K562 (cell line): ENCODE measurements at regions not wholly inside any gene's neighbourhood (a gene's known extent, or its start where the extent isn't known, plus 50 kb on each side); places are given as distances from the start of the nearest gene placed in this dataset.

Source experiments
- ATAC-seq: fragments of 200-7000 bp; cut with Tn5 transposase; 3 replicates; pipeline ENCODE4 v1.9.1; 2020; ENCODE audit warnings: moderate library complexity
- BruUV-seq: library from RNA; stranded (reverse); fragments of 400-500 nt; replicated peaks from 2 replicates; lab custom pipeline; 2021; lab: Mats Ljungman, UMichigan
- CTCF ChIA-PET: fragments of 300-600 bp; formaldehyde crosslinking; extraction: SDS; loops from one replicate; lab custom pipeline; 2021; ENCODE audit warnings: low intra/inter-chr PET ratio; lab: Yijun Ruan, JAX
- POLR2A ChIA-PET: fragments of 300-600, 350-650 bp; sonication (Branson Sonifier 250); formaldehyde crosslinking; extraction: SDS; loops from one replicate; lab custom pipeline; 2021; ENCODE audit warnings: antibody characterized with exemption, inconsistent platforms; lab: Yijun Ruan, JAX
- DNase-seq, 4 experiments: peaks; one replicate each; pipeline versions ENCODE4 v3.0.0 to v3.0.0-alpha.2; 2011 to 2018; ENCODE audit warnings: low spot score in 3 of 4, mixed read lengths in 3 of 4; ENCODE audit errors: extremely low read depth in 1 of 4
- FAIRE-seq: peaks from 2 replicates; lab custom pipeline; 2011; peaks lifted over from hg19 to GRCh38; lab: Jason Lieb, UNC
- H2AFZ ChIP-seq: 2 replicates; pipeline ENCODE4 v1.6.0; 2011; ENCODE audit warnings: low read depth, low read length, control low read depth, inconsistent platforms
- H3K27ac ChIP-seq: fragments of 200-600 bp; 3 replicates; pipeline ENCODE4 v1.8.0; 2011; ENCODE audit warnings: low read depth, mild to moderate bottlenecking, control low read depth, inconsistent platforms, low read length, moderate library complexity, mixed read lengths; ENCODE audit errors: extremely low read depth
- H3K27me3 ChIP-seq, 2 experiments: fragments of 300-600 bp in 1 of 2; 2 replicates in 1 of 2; 3 replicates in 1 of 2; pipeline versions ENCODE4 v1.6.0 to v1.8.0; 2011; ENCODE audit warnings: inconsistent platforms in 2 of 2, low read length in 2 of 2, mild to moderate bottlenecking in 1 of 2, mixed read lengths in 1 of 2, moderate library complexity in 1 of 2; ENCODE audit not compliant: control insufficient read depth in 2 of 2, insufficient read depth in 2 of 2
- H3K36me3 ChIP-seq: fragments of 300-600 bp; 3 replicates; pipeline ENCODE4 v1.8.0; 2011; ENCODE audit warnings: mild to moderate bottlenecking, low read length, inconsistent platforms; ENCODE audit not compliant: control insufficient read depth, insufficient read depth
- H3K4me1 ChIP-seq, 2 experiments: fragments of 200-600 bp in 1 of 2; replicated peaks in 1 of 2; 2 replicates in 1 of 2; 3 replicates in 1 of 2; pipeline versions ENCODE4 v1.5.1 to v1.8.0; 2011; ENCODE audit warnings: inconsistent platforms in 2 of 2, low read length in 2 of 2, mild to moderate bottlenecking in 1 of 2, mixed read lengths in 1 of 2, moderate library complexity in 1 of 2; ENCODE audit not compliant: control insufficient read depth in 2 of 2, insufficient read depth in 2 of 2
- H3K4me2 ChIP-seq: 2 replicates; pipeline ENCODE4 v1.6.1; 2011; ENCODE audit warnings: low read length, control low read depth, inconsistent platforms, mixed read lengths; ENCODE audit not compliant: insufficient read depth
- H3K4me3 ChIP-seq: fragments of 200-600 bp; sonication (generic), shearing (Covaris generic); 2 replicates; pipeline ENCODE4 v1.5.1; 2016; ENCODE audit warnings: control low read depth, inconsistent platforms
- H3K79me2 ChIP-seq: fragments of 200-600 bp; 3 replicates; pipeline ENCODE4 v1.8.0; 2011; ENCODE audit warnings: low read length, inconsistent platforms; ENCODE audit not compliant: control insufficient read depth, insufficient read depth
- H3K9ac ChIP-seq, 2 experiments: 2 replicates each; pipeline versions ENCODE4 v1.6.0 to v1.6.1; 2011; ENCODE audit warnings: low read depth in 2 of 2, low read length in 2 of 2, control low read depth in 1 of 2, inconsistent platforms in 1 of 2, mild to moderate bottlenecking in 1 of 2, mixed read lengths in 1 of 2; ENCODE audit not compliant: insufficient read depth in 1 of 2
- H3K9me1 ChIP-seq: one replicate; pipeline ENCODE4 v1.6.0; 2011; ENCODE audit warnings: inconsistent platforms, mild to moderate bottlenecking, low read length, moderate library complexity; ENCODE audit not compliant: control insufficient read depth, insufficient read depth
- H3K9me3 ChIP-seq: replicated peaks from 2 replicates; pipeline ENCODE4 v1.5.1; 2011; ENCODE audit warnings: low read depth, low read length, inconsistent platforms; ENCODE audit not compliant: control insufficient read depth, insufficient read depth
- H4K20me1 ChIP-seq: replicated peaks from 2 replicates; pipeline ENCODE4 v1.6.1; 2011; ENCODE audit warnings: low read length, inconsistent platforms, mixed read lengths; ENCODE audit not compliant: control insufficient read depth, insufficient read depth
- EGR1 ChIP-seq: fragments of 450-650 bp; conservative IDR thresholded peaks from 2 replicates; pipeline ENCODE4 v1.6.1; 2017; ENCODE audit warnings: mild to moderate bottlenecking
- FOXA1 ChIP-seq: fragments of 450-650 bp; IDR thresholded peaks from 2 replicates; pipeline ENCODE4 v1.6.1; 2016; ENCODE audit warnings: mild to moderate bottlenecking, borderline replicate concordance
- FOXJ3 ChIP-seq: sonication (generic); formaldehyde crosslinking; IDR thresholded peaks from 2 replicates; pipeline ENCODE4 v1.4.0; 2020; ENCODE audit warnings: mild to moderate bottlenecking, missing genetic modification reagents
- KHSRP ChIP-seq: fragments of 450-650 bp; IDR thresholded peaks from 2 replicates; pipeline ENCODE4 v1.6.1; 2017
- LCOR ChIP-seq: sonication (generic); formaldehyde crosslinking; IDR thresholded peaks from 2 replicates; pipeline ENCODE4 v1.8.0; 2022; ENCODE audit warnings: mild to moderate bottlenecking, missing genetic modification reagents
- NFIX ChIP-seq: fragments of 250-450 bp; sonication (Bioruptor Pico); IDR thresholded peaks from 2 replicates; pipeline ENCODE4 v1.4.0; 2020; ENCODE audit warnings: low read depth, mild to moderate bottlenecking, moderate library complexity
- RBFOX2 ChIP-seq: fragments of 200-400 bp; formaldehyde crosslinking; IDR thresholded peaks from 2 replicates; pipeline ENCODE4 v1.6.1; 2017; ENCODE audit warnings: low read depth, mild to moderate bottlenecking, low read length, moderate library complexity
- SIN3A ChIP-seq, 2 experiments: fragments of 150-350 bp in 1 of 2; IDR thresholded peaks; 2 replicates each; pipeline ENCODE4 v1.6.1; 2011 to 2016; ENCODE audit warnings: borderline replicate concordance in 2 of 2, low read depth in 2 of 2, low read length in 2 of 2, mild to moderate bottlenecking in 2 of 2, moderate library complexity in 2 of 2; ENCODE audit not compliant: control insufficient read depth in 1 of 2
- SMARCC2 ChIP-seq: fragments of 450-650 bp; IDR thresholded peaks from 2 replicates; pipeline ENCODE4 v1.6.1; 2017; ENCODE audit warnings: antibody characterized with exemption, moderate library complexity, mild to moderate bottlenecking, low read depth
- TAF7 ChIP-seq: fragments of 450-650 bp; IDR thresholded peaks from 2 replicates; pipeline ENCODE4 v1.6.1; 2016; ENCODE audit warnings: missing genetic modification characterization, missing compliant biosample characterization
- TRIM28 ChIP-seq: fragments of 450-650 bp; IDR thresholded peaks from 2 replicates; pipeline ENCODE4 v1.6.1; 2017
- ZBTB1 ChIP-seq: sonication (generic); formaldehyde crosslinking; IDR thresholded peaks from 2 replicates; pipeline ENCODE4 v1.8.1; 2023; ENCODE audit warnings: missing genetic modification reagents, low read depth, mild to moderate bottlenecking, borderline replicate concordance
- ZNF217 ChIP-seq: sonication (generic); formaldehyde crosslinking; IDR thresholded peaks from 2 replicates; pipeline ENCODE4 v1.8.0; 2022; ENCODE audit warnings: mild to moderate bottlenecking, missing genetic modification reagents
- ZNF224 ChIP-seq: sonication (generic); formaldehyde crosslinking; IDR thresholded peaks from 2 replicates; pipeline ENCODE4 v1.8.0; 2022; ENCODE audit warnings: mild to moderate bottlenecking, missing genetic modification reagents
- ZNF311 ChIP-seq: fragments of 250-450 bp; sonication (Bioruptor Pico); IDR thresholded peaks from 2 replicates; pipeline ENCODE4 v1.4.0; 2020; ENCODE audit warnings: mild to moderate bottlenecking, moderate library complexity
- ZNF436 ChIP-seq: fragments of 250-450, 450-650 bp; sonication (Bioruptor Pico); formaldehyde crosslinking; IDR thresholded peaks from 2 replicates; pipeline ENCODE4 v1.7.0; 2020; ENCODE audit warnings: mild to moderate bottlenecking
- ZNF639 ChIP-seq, 2 experiments: fragments of 200-800 bp in 1 of 2; sonication (Bioruptor generic) in 1 of 2; sonication (generic) in 1 of 2; formaldehyde crosslinking in 1 of 2; IDR thresholded peaks in 1 of 2; conservative IDR thresholded peaks in 1 of 2; 2 replicates each; pipeline versions ENCODE4 v1.5.0 to v1.6.1; 2016 to 2020; ENCODE audit warnings: missing compliant biosample characterization in 1 of 2, missing genetic modification characterization in 1 of 2, missing genetic modification reagents in 1 of 2
- in situ Hi-C: fragments of 300-500 bp; cut with MboI; formaldehyde crosslinking; loops from 4 replicates; pipeline ENCODE4 v1.15.0; 2018; ENCODE audit warnings: inconsistent platforms, mixed read lengths
- intact Hi-C: fragments of 100-400 bp; cut with micrococcal nuclease; formaldehyde crosslinking; loops from 2 replicates; pipeline ENCODE4 v1.14.2; 2022
- TF ChIP-seq, protein P1 (sequence below): fragments of 450-650 bp; formaldehyde crosslinking; IDR thresholded peaks from 2 replicates; pipeline ENCODE4 v1.4.0; 2020; ENCODE audit warnings: mild to moderate bottlenecking, moderate library complexity

- H3K4me3 ChIP-seq, result no peak overlapping the region
- intact Hi-C loops, result no loop called here
- no peaks in the 10 kb centered on the region for H3K27me3 ChIP-seq
- no peak overlapping the region for H2AFZ ChIP-seq
- no peaks in the 10 kb centered on the region for H3K9me1 ChIP-seq
- no peaks in the 10 kb centered on the region for H3K4me1 ChIP-seq
- ChIA-PET POLR2A (no interaction called here), CTCF (no interaction called here)
- no peak overlapping the region for H3K9ac ChIP-seq
- in situ Hi-C loops, result no loop called here
- no peaks in the 10 kb centered on the region for H3K79me2 ChIP-seq
- H3K4me2 ChIP-seq, result no peak overlapping the region
- H4K20me1 ChIP-seq, result no peaks in the 10 kb centered on the region
- ATAC-seq (no peak), DNase-seq (no peak), FAIRE-seq (no peak)
- TF ChIP-seq SMARCC2 (no peak), NFIX (CRISPR knock-in tag) (no peak), ZBTB1 (CRISPR knock-in tag) (no peak), SIN3A (IDR thresholded peaks at IDR 0.05; ENCODE audit: borderline replicate concordance in 2 of 2, control insufficient read depth in 1 of 2, low read depth in 2 of 2, low read length in 2 of 2) (no peak), KHSRP (no peak), TAF7 (tag) (no peak), RBFOX2 (no peak), FOXJ3 (CRISPR knock-in tag) (no peak), LCOR (CRISPR knock-in tag) (no peak), TRIM28 (no peak), ZNF311 (no peak), ZNF217 (no peak), ZNF639 (CRISPR knock-in tag; conservative IDR thresholded peaks at IDR 0.05 in 1 of 2, IDR thresholded peaks at IDR 0.05 in 1 of 2) (no peak), ZNF436 (CRISPR knock-in tag) (no peak), ZNF224 (CRISPR knock-in tag) (no peak), FOXA1 (no peak), EGR1 (no peak)
- TF ChIP-seq, protein P1, sequence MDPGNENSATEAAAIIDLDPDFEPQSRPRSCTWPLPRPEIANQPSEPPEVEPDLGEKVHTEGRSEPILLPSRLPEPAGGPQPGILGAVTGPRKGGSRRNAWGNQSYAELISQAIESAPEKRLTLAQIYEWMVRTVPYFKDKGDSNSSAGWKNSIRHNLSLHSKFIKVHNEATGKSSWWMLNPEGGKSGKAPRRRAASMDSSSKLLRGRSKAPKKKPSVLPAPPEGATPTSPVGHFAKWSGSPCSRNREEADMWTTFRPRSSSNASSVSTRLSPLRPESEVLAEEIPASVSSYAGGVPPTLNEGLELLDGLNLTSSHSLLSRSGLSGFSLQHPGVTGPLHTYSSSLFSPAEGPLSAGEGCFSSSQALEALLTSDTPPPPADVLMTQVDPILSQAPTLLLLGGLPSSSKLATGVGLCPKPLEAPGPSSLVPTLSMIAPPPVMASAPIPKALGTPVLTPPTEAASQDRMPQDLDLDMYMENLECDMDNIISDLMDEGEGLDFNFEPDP (CRISPR knock-in tag), result no peak
- no TSS peak for BruUV-seq
- no peak overlapping the region for H3K27ac ChIP-seq
- H3K9me3 ChIP-seq, result 0 out of 2 replicates have a peak, but pooled peaks cover 2% of the 10 kb centered on the region
- H3K36me3 ChIP-seq, result no peaks in the 10 kb centered on the region
Measured at GRCh38 chr11:127268932-127269331, 268.4 kb upstream of the KIRREL3 start.
